Heart right ventricle (tissue), 16 donors: ENCODE measurements at regions not wholly inside any gene's neighbourhood (a gene's known extent, or its start where the extent isn't known, plus 50 kb on each side); places are given as distances from the start of the nearest gene placed in this dataset.

Experiments
- ATAC-seq, 8 donors: fragments of 200-7000 bp; cut with Tn5 transposase; one replicate each; pipeline ENCODE4 v1.9.1; 2020; ENCODE audit warnings: mild to moderate bottlenecking in 8 of 8, moderate library complexity in 8 of 8, moderate number of reproducible peaks in 1 of 8
- DNase-seq, 2 donors: peaks; one replicate each; pipeline ENCODE4 v3.0.0-alpha.2; 2020
- H3K27ac ChIP-seq, 10 donors: fragments of 200-600 bp; sonication (generic) in 2 of 10; one replicate each; pipeline versions ENCODE4 v1.5.0 to v1.8.0; 2020 to 2022; ENCODE audit warnings: mild to moderate bottlenecking in 3 of 10
- H3K27me3 ChIP-seq, 7 donors: fragments of 200-600 bp; one replicate each; pipeline ENCODE4 v1.8.0; 2021 to 2022; ENCODE audit warnings: mild to moderate bottlenecking in 2 of 7
- H3K36me3 ChIP-seq, 9 donors: fragments of 200-600 bp; sonication (generic) in 1 of 9; one replicate each; pipeline versions ENCODE4 v1.5.0 to v1.8.0; 2020 to 2022; ENCODE audit warnings: mild to moderate bottlenecking in 2 of 9
- H3K4me1 ChIP-seq, 9 donors: fragments of 200-600 bp; sonication (generic) in 1 of 9; one replicate each; pipeline versions ENCODE4 v1.5.0 to v1.8.0; 2020 to 2022; ENCODE audit warnings: mild to moderate bottlenecking in 4 of 9
- H3K4me3 ChIP-seq, 10 donors: fragments of 200-600 bp; sonication (generic) in 2 of 10; one replicate each; pipeline versions ENCODE4 v1.5.0 to v1.8.0; 2020 to 2022; ENCODE audit warnings: mild to moderate bottlenecking in 7 of 10, moderate library complexity in 2 of 10
- H3K9me3 ChIP-seq, 11 donors: fragments of 200-600 bp in 10 of 11; sonication (generic) in 2 of 11; one replicate each; pipeline versions ENCODE4 v1.5.0 to v1.8.0; 2013 to 2022; ENCODE audit warnings: mild to moderate bottlenecking in 2 of 11, control low read depth in 1 of 11, moderate library complexity in 1 of 11
- WGBS, 2 donors: extraction: QIAGEN DNeasy Blood & Tissue Kit; methylation state at CpG; one replicate each; pipeline ENCODE4 v1.1.7; 2013; ENCODE audit warnings: inconsistent platforms in 1 of 2; 5-methylcytosine and 5-hydroxymethylcytosine counted together
- intact Hi-C, 10 donors: fragments of 100-400 bp; cut with DNase I; formaldehyde crosslinking; loops; one replicate each; pipeline versions ENCODE4 v1.11.1 to v1.14.2; 2022
- TF ChIP-seq, protein P1 (sequence below), 9 donors: fragments of 200-600 bp; sonication (generic) in 2 of 9; IDR thresholded peaks; one replicate each; pipeline versions ENCODE4 v1.5.0 to v1.8.0; 2021 to 2022; ENCODE audit warnings: antibody characterized with exemption in 9 of 9, mild to moderate bottlenecking in 5 of 9, moderate library complexity in 1 of 9
- donor health status: Arrhythmogenic right ventricular cardiomyopathy.
- donor health status: ischemic (EF 13 %, LVEDD 7.1; RV severe dilation, severe dysfunction).
- donor health status: healthy with polysubstance abuse.
- donor health status: DM: no; HTN: yes; CAD: no.
- donor health status: DM: no; HTN: no; CAD: no.
- donor health status: ischemic (EF 25% LVEDD 6.9; RV normal size, moderate dysfunction).
- donor health status: ischemic (EF 25% LVEDD 5.7; RV mildly dilated, moderate dysfunction).
- donor health status: healthy.
- donor health status: DM: yes; HTN: yes; CAD: no.
- donor health status: Ischemic cardiomyopathy.
- donor health status: ischemic (EF 35%, LVEDD 5.7; RV mildly dilated, moderate dysfunction).
- donor health status: nonischemic (EF 11% LVEDD 7.7; RV severe dilation, severe dysfunction).
- donor health status: DM: yes; HTN: yes; CAD: no.
- donor health status: PGD.
- donor health status: ischemic (EF 29% LVEDD 5.4; RV normal size, mild dysfunction).
- donor health status: nonischemic (EF 23%, LVEDD 6.1; RV moderate dilation, normal function).

DNA sequence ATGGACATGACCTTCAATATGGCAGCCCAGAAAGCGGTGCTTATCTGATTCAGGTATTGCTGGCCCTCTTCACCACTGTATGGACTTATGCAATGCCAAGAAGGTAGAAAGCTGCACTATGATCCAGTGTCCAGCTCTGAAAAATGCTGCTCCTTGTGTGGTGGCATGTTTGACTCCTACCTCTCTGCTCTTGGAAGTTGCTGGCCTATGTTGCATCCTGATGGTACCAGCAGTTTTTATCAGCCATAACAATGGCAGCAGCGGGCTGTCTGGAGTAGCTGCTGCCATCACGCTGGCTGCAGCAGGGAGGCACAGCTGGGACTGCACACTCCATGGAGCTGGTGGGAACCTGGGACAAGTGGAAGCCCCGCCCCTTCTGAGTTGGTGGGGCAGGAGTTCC, 53.1 kb upstream of the MED9 start:
- ATAC-seq (no peak), DNase-seq (no peak)
- H3K27ac ChIP-seq: no peak overlapping the region
- peaks cover 0 to 12% (median 0%) of the 10 kb centered on the region in 11 donors for H3K9me3 ChIP-seq
- TF ChIP-seq, protein P1, sequence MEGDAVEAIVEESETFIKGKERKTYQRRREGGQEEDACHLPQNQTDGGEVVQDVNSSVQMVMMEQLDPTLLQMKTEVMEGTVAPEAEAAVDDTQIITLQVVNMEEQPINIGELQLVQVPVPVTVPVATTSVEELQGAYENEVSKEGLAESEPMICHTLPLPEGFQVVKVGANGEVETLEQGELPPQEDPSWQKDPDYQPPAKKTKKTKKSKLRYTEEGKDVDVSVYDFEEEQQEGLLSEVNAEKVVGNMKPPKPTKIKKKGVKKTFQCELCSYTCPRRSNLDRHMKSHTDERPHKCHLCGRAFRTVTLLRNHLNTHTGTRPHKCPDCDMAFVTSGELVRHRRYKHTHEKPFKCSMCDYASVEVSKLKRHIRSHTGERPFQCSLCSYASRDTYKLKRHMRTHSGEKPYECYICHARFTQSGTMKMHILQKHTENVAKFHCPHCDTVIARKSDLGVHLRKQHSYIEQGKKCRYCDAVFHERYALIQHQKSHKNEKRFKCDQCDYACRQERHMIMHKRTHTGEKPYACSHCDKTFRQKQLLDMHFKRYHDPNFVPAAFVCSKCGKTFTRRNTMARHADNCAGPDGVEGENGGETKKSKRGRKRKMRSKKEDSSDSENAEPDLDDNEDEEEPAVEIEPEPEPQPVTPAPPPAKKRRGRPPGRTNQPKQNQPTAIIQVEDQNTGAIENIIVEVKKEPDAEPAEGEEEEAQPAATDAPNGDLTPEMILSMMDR (IDR thresholded peaks at IDR 0.05): no peak
- no peak overlapping the region for H3K4me3 ChIP-seq
- intact Hi-C loops: loop anchor here in 2 of 10 donors (5.0 kb wide), 3 partner anchors 61 to 144 kb away; no protein-coding TSS in a partner anchor
- H3K27me3 ChIP-seq: no peaks in the 10 kb centered on the region
- no peaks in the 10 kb centered on the region for H3K36me3 ChIP-seq
- WGBS, 2 donors: 90 to 93% methylated on average over 4 of the region's 4 CpGs
- peaks cover 2 to 44% (median 23%) of the 10 kb centered on the region in 9 donors for H3K4me1 ChIP-seq

DNA sequence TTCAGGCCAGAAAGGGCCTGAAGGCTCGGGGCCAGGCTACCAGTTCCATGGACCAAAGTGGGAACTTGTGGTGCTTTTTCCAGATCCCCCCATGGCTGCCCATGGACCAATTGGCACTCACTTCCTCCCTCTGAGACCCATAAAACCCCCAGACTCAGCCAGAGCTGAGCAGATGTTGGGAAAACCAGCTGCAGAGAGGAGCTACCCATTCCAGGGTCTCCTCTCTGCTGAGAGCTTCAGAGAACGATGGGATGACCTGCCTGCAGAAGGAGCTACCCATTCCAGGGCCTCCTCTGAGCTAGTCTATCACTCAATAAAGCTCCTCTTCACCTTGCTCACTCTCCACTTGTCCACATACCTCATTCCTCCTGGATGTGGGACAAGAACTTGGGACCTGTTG, 52.2 kb upstream of the MED9 start:
- WGBS, 2 donors: 69 to 71% methylated on average over 2 of the region's 2 CpGs
- TF ChIP-seq, protein P1 (IDR thresholded peaks at IDR 0.05): no peak
- no peak for ATAC-seq
- Histone ChIP-seq H3K27ac (peak overlapping the region in 2 of 10 donors; percentile 36 to 57), H3K4me3 (no peak overlapping the region), H3K4me1 (peaks cover 2 to 35% (median 14%) of the 10 kb centered on the region in 9 donors), H3K27me3 (no peaks in the 10 kb centered on the region), H3K9me3 (peaks cover 0 to 12% (median 0%) of the 10 kb centered on the region in 11 donors), H3K36me3 (no peaks in the 10 kb centered on the region)
- DNase-seq: no peak
- intact Hi-C loops: loop anchor here in 2 of 10 donors (5.0 kb wide), 3 partner anchors 62 to 143 kb away; no protein-coding TSS in a partner anchor

DNA sequence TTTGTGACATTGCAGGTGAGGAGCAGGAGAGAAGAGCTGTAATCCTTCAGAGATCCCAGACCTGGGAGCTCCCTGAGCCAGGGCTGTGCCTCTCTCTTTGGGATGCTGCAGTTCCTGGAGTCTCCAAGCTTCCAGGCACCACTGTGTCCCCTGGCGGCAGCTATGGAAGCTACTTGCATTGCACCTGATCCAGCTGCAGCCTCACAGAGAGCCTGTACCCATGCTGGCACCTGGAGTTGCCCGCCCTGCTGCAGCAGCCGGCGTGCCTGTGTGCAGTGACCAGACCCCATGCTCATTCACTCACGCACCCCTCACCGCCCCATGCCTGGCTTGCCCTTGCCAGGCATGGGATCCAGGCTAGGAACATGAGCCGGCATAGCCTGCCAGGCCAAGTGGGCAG, 51.8 kb upstream of the MED9 start:
- H3K36me3 ChIP-seq: no peaks in the 10 kb centered on the region
- H3K27me3 ChIP-seq: no peaks in the 10 kb centered on the region
- intact Hi-C loops: no loop called here
- TF ChIP-seq, protein P1 (IDR thresholded peaks at IDR 0.05): no peak
- 92 to 97% methylated on average over 7 of the region's 7 CpGs for WGBS, 2 donors
- ATAC-seq: no peak
- H3K4me1 ChIP-seq: peaks cover 2 to 31% (median 9%) of the 10 kb centered on the region in 9 donors
- peaks cover 0 to 12% (median 0%) of the 10 kb centered on the region in 11 donors for H3K9me3 ChIP-seq
- peak overlapping the region in 4 of 10 donors; percentile 36 to 62 (median 54) for H3K27ac ChIP-seq
- DNase-seq: no peak
- H3K4me3 ChIP-seq: no peak overlapping the region

DNA sequence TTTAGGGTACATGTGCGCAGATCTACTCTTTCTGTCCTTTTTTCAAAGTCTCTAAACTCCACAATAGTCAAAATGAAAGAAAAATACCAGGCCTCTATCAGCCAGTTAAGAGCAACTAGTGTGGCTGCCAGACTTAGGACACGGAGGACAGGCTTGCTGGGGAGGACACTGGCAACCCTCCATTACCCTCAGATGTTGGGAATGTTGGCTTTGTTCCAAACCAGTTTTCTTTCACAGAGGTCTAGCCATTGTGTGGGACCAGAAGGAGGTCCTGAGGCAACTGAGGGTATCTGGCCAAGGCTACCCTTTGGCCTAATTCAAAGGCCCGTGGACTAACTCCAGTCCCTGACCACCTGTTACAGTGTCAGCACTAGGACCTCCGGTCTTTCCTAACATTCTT, 51.2 kb upstream of the MED9 start:
- ATAC-seq (peak in 5 of 8 donors; percentile 42 to 74 (median 57)), DNase-seq (no peak)
- Histone ChIP-seq H3K36me3 (no peaks in the 10 kb centered on the region), H3K4me3 (no peak overlapping the region), H3K4me1 (peaks cover 2 to 25% (median 7%) of the 10 kb centered on the region in 9 donors), H3K9me3 (peaks cover 0 to 12% (median 0%) of the 10 kb centered on the region in 11 donors), H3K27me3 (no peaks in the 10 kb centered on the region), H3K27ac (peak overlapping the region in 4 of 10 donors; percentile 46 to 62 (median 54))
- 61 to 71% methylated on average over 4 of the region's 4 CpGs for WGBS, 2 donors
- intact Hi-C loops: no loop called here
- TF ChIP-seq, protein P1 (IDR thresholded peaks at IDR 0.05): no peak
